ENCODE measurements at regions not wholly inside any gene's neighbourhood (a gene's known extent, or its start where the extent isn't known, plus 50 kb on each side); places are given as distances from the start of the nearest gene placed in this dataset.

DNA sequence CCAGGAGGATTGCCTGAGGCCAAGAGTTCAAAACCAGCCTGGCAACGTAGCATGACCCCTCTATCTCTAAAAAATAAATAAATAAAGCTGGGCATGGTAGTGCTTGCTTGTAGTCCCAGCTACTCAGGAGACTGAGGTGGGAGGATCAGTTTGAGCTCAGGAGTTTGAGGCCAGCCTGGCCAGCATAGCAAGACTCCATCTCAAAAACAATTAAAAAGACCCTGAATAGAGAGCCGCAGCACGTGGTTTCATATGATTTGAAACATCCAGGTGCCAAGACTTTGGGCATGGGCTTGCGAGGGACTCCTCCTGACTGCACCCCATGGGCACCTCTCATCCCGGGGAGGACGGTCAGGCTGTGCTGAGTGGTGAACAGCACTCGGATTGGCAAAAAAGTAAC is 63.9 kb downstream of the ZIC5 start:
- TF ChIP-seq, protein P1, sequence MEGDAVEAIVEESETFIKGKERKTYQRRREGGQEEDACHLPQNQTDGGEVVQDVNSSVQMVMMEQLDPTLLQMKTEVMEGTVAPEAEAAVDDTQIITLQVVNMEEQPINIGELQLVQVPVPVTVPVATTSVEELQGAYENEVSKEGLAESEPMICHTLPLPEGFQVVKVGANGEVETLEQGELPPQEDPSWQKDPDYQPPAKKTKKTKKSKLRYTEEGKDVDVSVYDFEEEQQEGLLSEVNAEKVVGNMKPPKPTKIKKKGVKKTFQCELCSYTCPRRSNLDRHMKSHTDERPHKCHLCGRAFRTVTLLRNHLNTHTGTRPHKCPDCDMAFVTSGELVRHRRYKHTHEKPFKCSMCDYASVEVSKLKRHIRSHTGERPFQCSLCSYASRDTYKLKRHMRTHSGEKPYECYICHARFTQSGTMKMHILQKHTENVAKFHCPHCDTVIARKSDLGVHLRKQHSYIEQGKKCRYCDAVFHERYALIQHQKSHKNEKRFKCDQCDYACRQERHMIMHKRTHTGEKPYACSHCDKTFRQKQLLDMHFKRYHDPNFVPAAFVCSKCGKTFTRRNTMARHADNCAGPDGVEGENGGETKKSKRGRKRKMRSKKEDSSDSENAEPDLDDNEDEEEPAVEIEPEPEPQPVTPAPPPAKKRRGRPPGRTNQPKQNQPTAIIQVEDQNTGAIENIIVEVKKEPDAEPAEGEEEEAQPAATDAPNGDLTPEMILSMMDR (IDR thresholded peaks at IDR 0.05): no peak
- no peak for TF ChIP-seq POLR2A (IDR thresholded peaks at IDR 0.05)
